PC-3 (cell line): ENCODE measurements at regions not wholly inside any gene's neighbourhood (a gene's known extent, or its start where the extent isn't known, plus 50 kb on each side); places are given as distances from the start of the nearest gene placed in this dataset.

ENCODE experiments used
- ATAC-seq: fragments of 200-7000 bp; cut with Tn5 transposase; 2 replicates; pipeline ENCODE4 v1.9.1; 2020; ENCODE audit warnings: mild to moderate bottlenecking, moderate library complexity
- BruUV-seq: library from RNA; stranded (reverse); fragments of 400-500 nt; replicated peaks from 2 replicates; lab custom pipeline; 2021; lab: Mats Ljungman, UMichigan
- CTCF ChIA-PET: fragments of 300-600 bp; sonication (Branson Sonifier 250); formaldehyde crosslinking; loops from one replicate; lab custom pipeline; 2022; ENCODE audit warnings: antibody characterized with exemption; lab: Charles Lee
- POLR2A ChIA-PET: fragments of 300-600 bp; sonication (Branson Sonifier 250); formaldehyde crosslinking; loops from one replicate; lab custom pipeline; 2022; ENCODE audit warnings: antibody characterized with exemption; ENCODE audit not compliant: unreplicated experiment; lab: Charles Lee
- DNase-seq: peaks from one replicate; pipeline ENCODE4 v3.0.0-alpha.2; 2015
- H2AFZ ChIP-seq: fragments of 300-600 bp; sonication (generic); 2 replicates; pipeline ENCODE4 v1.6.0; 2016; ENCODE audit warnings: antibody characterized with exemption, low read length
- H3F3A ChIP-seq: fragments of 300-600 bp; sonication (generic); one replicate; pipeline ENCODE4 v1.6.0; 2017; ENCODE audit warnings: antibody characterized with exemption, low read length, control low read depth, mild to moderate bottlenecking; ENCODE audit not compliant: unreplicated experiment
- H3K27ac ChIP-seq: fragments of 300-600 bp; sonication (generic); 2 replicates; pipeline ENCODE4 v1.5.1; 2016; ENCODE audit warnings: mild to moderate bottlenecking, low read length
- H3K27me3 ChIP-seq: fragments of 300-600 bp; sonication (generic); 2 replicates; pipeline ENCODE4 v1.6.1; 2016; ENCODE audit warnings: low read length, mixed read lengths
- H3K36me3 ChIP-seq: fragments of 300-600 bp; sonication (generic); 2 replicates; pipeline ENCODE4 v1.6.1; 2016; ENCODE audit warnings: low read depth, mixed run types, low read length, mixed read lengths
- H3K4me1 ChIP-seq: fragments of 300-600 bp; sonication (generic); 2 replicates; pipeline ENCODE4 v1.5.1; 2016; ENCODE audit warnings: low read length; ENCODE audit not compliant: insufficient read depth
- H3K4me2 ChIP-seq: fragments of 300-600 bp; sonication (generic); 2 replicates; pipeline ENCODE4 v1.6.0; 2016; ENCODE audit warnings: low read length
- H3K4me3 ChIP-seq: fragments of 300-600 bp; sonication (generic); 2 replicates; pipeline ENCODE4 v1.5.1; 2016; ENCODE audit warnings: mild to moderate bottlenecking, low read length, mixed read lengths
- H3K79me2 ChIP-seq: fragments of 300-600 bp; sonication (generic); 2 replicates; pipeline ENCODE4 v1.6.1; 2017; ENCODE audit warnings: low read length, mixed read lengths
- H3K9ac ChIP-seq: fragments of 300-600 bp; sonication (generic); 2 replicates; pipeline ENCODE4 v1.6.0; 2016; ENCODE audit warnings: mild to moderate bottlenecking, low read length
- H3K9me2 ChIP-seq: fragments of 300-600 bp; sonication (generic); replicated peaks from 2 replicates; pipeline ENCODE4 v1.6.1; 2016; ENCODE audit warnings: mixed run types, low read length, mixed read lengths
- H3K9me3 ChIP-seq: fragments of 300-600 bp; sonication (generic); 2 replicates; pipeline ENCODE4 v1.6.1; 2016; ENCODE audit warnings: low read length, mixed read lengths
- H4K20me1 ChIP-seq: fragments of 300-600 bp; sonication (generic); 2 replicates; pipeline ENCODE4 v1.6.1; 2016; ENCODE audit warnings: low read length, mixed read lengths
- CTCF ChIP-seq: fragments of 300-600 bp; sonication (generic); conservative IDR thresholded peaks from 2 replicates; pipeline ENCODE4 v1.5.1; 2017; ENCODE audit warnings: antibody characterized with exemption, low read depth, mild to moderate bottlenecking, low read length
- EZH2 ChIP-seq: fragments of 300-600 bp; sonication (generic); IDR thresholded peaks from one replicate; pipeline ENCODE4 v1.6.1; 2017; ENCODE audit warnings: antibody characterized with exemption, mild to moderate bottlenecking, low read length; ENCODE audit not compliant: unreplicated experiment
- EZH2phosphoT487 ChIP-seq: fragments of 300-600 bp; sonication (generic); IDR thresholded peaks from 2 replicates; pipeline ENCODE4 v1.6.1; 2018; ENCODE audit warnings: mild to moderate bottlenecking, antibody characterized with exemption, low read length, borderline replicate concordance
- intact Hi-C: fragments of 100-400 bp; cut with micrococcal nuclease; formaldehyde crosslinking; loops from 2 replicates; pipeline ENCODE4 v1.9.0; 2023

GRCh38 chr1:166322470-166322869 is 155.7 kb upstream of the FAM78B start:
- ChIA-PET POLR2A (no interaction called here), CTCF (no interaction called here)
- no TSS peak for BruUV-seq
- 0 out of 2 replicates have a peak, but pooled peaks cover 3% of the 10 kb centered on the region for H3K27me3 ChIP-seq
- ATAC-seq (no peak), DNase-seq (no peak)
- H2AFZ ChIP-seq, result no peak overlapping the region
- H3K4me1 ChIP-seq, result no peaks in the 10 kb centered on the region
- no peak overlapping the region for H3K4me2 ChIP-seq
- no peaks in the 10 kb centered on the region for H3K9me2 ChIP-seq
- H3K27ac ChIP-seq, result no peak overlapping the region
- H4K20me1 ChIP-seq, result no peaks in the 10 kb centered on the region
- no peaks in the 10 kb centered on the region for H3F3A ChIP-seq
- intact Hi-C loops, result no loop called here
- no peaks in the 10 kb centered on the region for H3K79me2 ChIP-seq
- no peaks in the 10 kb centered on the region for H3K9me3 ChIP-seq
- no peak overlapping the region for H3K4me3 ChIP-seq
- TF ChIP-seq CTCF, result no peak
- TF ChIP-seq EZH2, result no peak
- no peak for TF ChIP-seq EZH2phosphoT487
- no peaks in the 10 kb centered on the region for H3K36me3 ChIP-seq
- no peak overlapping the region for H3K9ac ChIP-seq

- ChIA-PET CTCF (no interaction called here), POLR2A (no interaction called here)
- TF ChIP-seq CTCF (no peak), EZH2 (no peak), EZH2phosphoT487 (no peak)
- H3K4me1 ChIP-seq, result no peaks in the 10 kb centered on the region
- no peaks in the 10 kb centered on the region for H3K36me3 ChIP-seq
- H3K79me2 ChIP-seq, result no peaks in the 10 kb centered on the region
- H3K9me2 ChIP-seq, result no peaks in the 10 kb centered on the region
- no peak overlapping the region for H3K27ac ChIP-seq
- H2AFZ ChIP-seq, result no peak overlapping the region
- no peaks in the 10 kb centered on the region for H3F3A ChIP-seq
- no peak for ATAC-seq
- intact Hi-C loops, result no loop called here
- BruUV-seq, result no TSS peak
- no peak overlapping the region for H3K4me2 ChIP-seq
- no peak overlapping the region for H3K4me3 ChIP-seq
- no peaks in the 10 kb centered on the region for H4K20me1 ChIP-seq
- H3K9ac ChIP-seq, result no peak overlapping the region
- peaks cover 16% of the 10 kb centered on the region; the same call in 1 of the 2 replicates for H3K27me3 ChIP-seq
- no peaks in the 10 kb centered on the region for H3K9me3 ChIP-seq
- no peak for DNase-seq
Observed at GRCh38 chr1:166327886-166328285, 161.1 kb upstream of the FAM78B start.

GRCh38 chr1:166328956-166329355 is 162.2 kb upstream of the FAM78B start:
- no peaks in the 10 kb centered on the region for H3K36me3 ChIP-seq
- no peaks in the 10 kb centered on the region for H3F3A ChIP-seq
- ChIA-PET CTCF (no interaction called here), POLR2A (no interaction called here)
- TF ChIP-seq CTCF (no peak), EZH2phosphoT487 (no peak), EZH2 (no peak)
- H4K20me1 ChIP-seq, result no peaks in the 10 kb centered on the region
- no peaks in the 10 kb centered on the region for H3K4me1 ChIP-seq
- H3K9me2 ChIP-seq, result no peaks in the 10 kb centered on the region
- H3K9me3 ChIP-seq, result no peaks in the 10 kb centered on the region
- intact Hi-C loops, result no loop called here
- no peak overlapping the region for H3K27ac ChIP-seq
- DNase-seq (no peak), ATAC-seq (no peak)
- no peak overlapping the region for H2AFZ ChIP-seq
- H3K27me3 ChIP-seq, result peaks cover 19% of the 10 kb centered on the region; the same call in 1 of the 2 replicates
- H3K4me3 ChIP-seq, result no peak overlapping the region
- no peaks in the 10 kb centered on the region for H3K79me2 ChIP-seq
- no peak overlapping the region for H3K9ac ChIP-seq
- BruUV-seq, result no TSS peak
- H3K4me2 ChIP-seq, result no peak overlapping the region
